ENCODE measurements at regions not wholly inside any gene's neighbourhood (a gene's known extent, or its start where the extent isn't known, plus 50 kb on each side); places are given as distances from the start of the nearest gene placed in this dataset.

- ChIA-PET RAD21 (ENCODE audit: unreplicated experiment) (interaction anchor here (1.6 kb wide), 1 partner anchor 17 kb away, joined by 4 read pairs; no protein-coding TSS in a partner anchor), POLR2A (no interaction called here), CTCF (no interaction called here), SMC1A (ENCODE audit: uncharacterized antibody, unreplicated experiment) (no interaction called here)
- no peak overlapping the region for H3K27ac ChIP-seq (ENCODE audit: control insufficient read depth, insufficient read depth)
- H3K4me3 ChIP-seq = no peak overlapping the region
- in situ Hi-C loops (cut with MboI) = no loop called here
- H3K79me2 ChIP-seq (ENCODE audit: control insufficient read depth, insufficient read depth, low read length) = no peaks in the 10 kb centered on the region
- no peaks in the 10 kb centered on the region for H3K4me1 ChIP-seq (ENCODE audit: control insufficient read depth, insufficient read depth, low read length)
- H4K20me1 ChIP-seq (ENCODE audit: control insufficient read depth, insufficient read depth) = no peaks in the 10 kb centered on the region
- WGBS (ENCODE audit: insufficient coverage, insufficient replicate concordance, low lambda C conversion rate, missing lambda C conversion rate) = 0% methylated on average over 4 of the region's 4 CpGs
- intact Hi-C loops (cut with micrococcal nuclease; ENCODE audit: unreplicated experiment) = no loop called here
- no peak overlapping the region for H2AFZ ChIP-seq (ENCODE audit: control insufficient read depth, low read depth, low read length)
- BruUV-seq (replicated peaks) = no TSS peak
- H3K9ac ChIP-seq (ENCODE audit: control insufficient read depth, insufficient read depth, low read length) = no peak overlapping the region
- FAIRE-seq (no peak), DNase-seq (ENCODE audit: low read depth, low spot score) (no peak), ATAC-seq (no peak)
- no peaks in the 10 kb centered on the region for H3K36me3 ChIP-seq (ENCODE audit: control insufficient read depth in 2 of 2, insufficient read depth in 2 of 2, low read length in 1 of 2)
- no peaks in the 10 kb centered on the region for H3K9me3 ChIP-seq (replicated peaks; ENCODE audit: control insufficient read depth, insufficient read depth, low read length)
- H3K4me2 ChIP-seq (ENCODE audit: control insufficient read depth, insufficient read depth) = no peak overlapping the region
- H3K27me3 ChIP-seq (replicated peaks in 1 of 2; ENCODE audit: control insufficient read depth in 2 of 2, insufficient read depth in 2 of 2, low read length in 1 of 2) = peaks cover 0 to 2% of the 10 kb centered on the region in 2 experiments; a peak in 1 of 4 replicates
- TF ChIP-seq TCF12 (IDR thresholded peaks at IDR 0.05; ENCODE audit: low read depth, low read length) (no peak), RUNX3 (IDR thresholded peaks at IDR 0.05; ENCODE audit: low read length) (no peak), USF2 (IDR thresholded peaks at IDR 0.05; ENCODE audit: borderline replicate concordance, low read depth, low read length) (no peak), MTA3 (IDR thresholded peaks at IDR 0.05; ENCODE audit: borderline replicate concordance, low read length) (no peak), RAD51 (IDR thresholded peaks at IDR 0.05) (no peak), FOS (IDR thresholded peaks at IDR 0.05; ENCODE audit: borderline replicate concordance, extremely low read depth, insufficient read length) (no peak), FOXK2 (IDR thresholded peaks at IDR 0.05) (no peak), SMAD1 (IDR thresholded peaks at IDR 0.05; ENCODE audit: low read depth, partially characterized antibody) (no peak), CHD4 (IDR thresholded peaks at IDR 0.05) (no peak), SREBF2 (IDR thresholded peaks at IDR 0.05; ENCODE audit: low read length) (no peak), RELA (IDR thresholded peaks at IDR 0.05; ENCODE audit: borderline replicate concordance, partially characterized antibody) (no peak), HCFC1 (IDR thresholded peaks at IDR 0.05; ENCODE audit: low read length) (no peak), TARDBP (IDR thresholded peaks at IDR 0.05; ENCODE audit: borderline replicate concordance) (no peak)
Measured at GRCh38 chr16:86773354-86773715, 195.0 kb downstream of the FOXL1 start.
